ENCODE measurements at regions not wholly inside any gene's neighbourhood (a gene's known extent, or its start where the extent isn't known, plus 50 kb on each side); places are given as distances from the start of the nearest gene placed in this dataset.

- no peak for TF ChIP-seq CTCF (IDR thresholded peaks at IDR 0.05; ENCODE audit: control insufficient read depth, insufficient read depth, low read depth, low read length, missing control alignments)
- DNase-seq (ENCODE audit: low read depth) = no peak
- H3K4me3 ChIP-seq (ENCODE audit: control insufficient read depth, low read depth, low read length) = no peak overlapping the region
Observed at GRCh38 chr20:50392138-50392866, 117.9 kb upstream of the PTPN1 start.

GRCh38 chr20:50393242-50393641 lies 116.9 kb upstream of the PTPN1 start:
- no peak for TF ChIP-seq CTCF (IDR thresholded peaks at IDR 0.05; ENCODE audit: control insufficient read depth, insufficient read depth, low read depth, low read length, missing control alignments)
- H3K4me3 ChIP-seq (ENCODE audit: control insufficient read depth, low read depth, low read length) = no peak overlapping the region
- no peak for DNase-seq (ENCODE audit: low read depth)

GRCh38 chr20:50393990-50394561 lies 116.1 kb upstream of the PTPN1 start:
- DNase-seq (ENCODE audit: low read depth) = no peak
- no peak overlapping the region for H3K4me3 ChIP-seq (ENCODE audit: control insufficient read depth, low read depth, low read length)
- TF ChIP-seq CTCF (IDR thresholded peaks at IDR 0.05; ENCODE audit: control insufficient read depth, insufficient read depth, low read depth, low read length, missing control alignments) = no peak

- DNase-seq (ENCODE audit: low read depth) = no peak
- H3K4me3 ChIP-seq (ENCODE audit: control insufficient read depth, low read depth, low read length) = no peak overlapping the region
- no peak for TF ChIP-seq CTCF (IDR thresholded peaks at IDR 0.05; ENCODE audit: control insufficient read depth, insufficient read depth, low read depth, low read length, missing control alignments)
Observed at GRCh38 chr20:50394569-50394968, 115.6 kb upstream of the PTPN1 start.

- no peak for TF ChIP-seq CTCF (IDR thresholded peaks at IDR 0.05; ENCODE audit: control insufficient read depth, insufficient read depth, low read depth, low read length, missing control alignments)
- DNase-seq (ENCODE audit: low read depth) = no peak
- no peak overlapping the region for H3K4me3 ChIP-seq (ENCODE audit: control insufficient read depth, low read depth, low read length)
Observed at GRCh38 chr20:50395251-50395729, 114.9 kb upstream of the PTPN1 start.

- DNase-seq (ENCODE audit: low read depth) = no peak
- TF ChIP-seq CTCF (IDR thresholded peaks at IDR 0.05; ENCODE audit: control insufficient read depth, insufficient read depth, low read depth, low read length, missing control alignments) = no peak
- no peak overlapping the region for H3K4me3 ChIP-seq (ENCODE audit: control insufficient read depth, low read depth, low read length)
Observed at GRCh38 chr20:50395914-50396488, 114.2 kb upstream of the PTPN1 start.
